Gastrocnemius medialis (tissue), 4 donors: ENCODE measurements at regions not wholly inside any gene's neighbourhood (a gene's known extent, or its start where the extent isn't known, plus 50 kb on each side); places are given as distances from the start of the nearest gene placed in this dataset.

ENCODE experiments used
- ATAC-seq, 2 donors: fragments of 150-250 bp; one replicate each; pipeline ENCODE4 v1.9.1; 2016
- DNase-seq, 2 donors: peaks; one replicate each; pipeline ENCODE4 v3.0.0-alpha.2; 2019
- H3K27ac ChIP-seq, 4 donors: fragments of 200-600 bp; sonication (generic); 1 replicate in 1 of 4; 2 replicates in 3 of 4; pipeline ENCODE4 v1.5.1; 2016 to 2018; ENCODE audit warnings: mild to moderate bottlenecking in 2 of 4, moderate library complexity in 1 of 4
- H3K27me3 ChIP-seq, 3 donors: fragments of 200-600 bp; sonication (generic) in 2 of 3; 1 replicate in 1 of 3; 2 replicates in 2 of 3; pipeline versions ENCODE4 v1.5.1 to v1.6.0; 2016 to 2019; ENCODE audit warnings: mild to moderate bottlenecking in 1 of 3, moderate library complexity in 1 of 3
- H3K36me3 ChIP-seq, 2 donors: fragments of 200-600 bp; sonication (generic) in 1 of 2; one replicate each; pipeline ENCODE4 v1.5.1; 2017 to 2018
- H3K4me1 ChIP-seq, 2 donors: fragments of 200-600 bp; sonication (generic) in 1 of 2; one replicate each; pipeline ENCODE4 v1.5.1; 2016 to 2017; ENCODE audit warnings: mild to moderate bottlenecking in 2 of 2
- H3K4me3 ChIP-seq, 4 donors: fragments of 200-600 bp; sonication (generic) in 3 of 4; 1 replicate in 1 of 4; 2 replicates in 3 of 4; pipeline ENCODE4 v1.5.1; 2016 to 2019; ENCODE audit warnings: mild to moderate bottlenecking in 2 of 4
- H3K9me3 ChIP-seq, 3 donors: fragments of 200-600 bp; sonication (generic) in 2 of 3; 1 replicate in 1 of 3; 2 replicates in 2 of 3; pipeline ENCODE4 v1.5.1; 2016 to 2019
- POLR2A ChIP-seq, 2 donors: fragments of 450-650 bp; IDR thresholded peaks; one replicate each; pipeline ENCODE4 v1.6.1; 2017; ENCODE audit warnings: antibody characterized with exemption in 2 of 2, mild to moderate bottlenecking in 2 of 2, moderate library complexity in 2 of 2
- in situ Hi-C, 4 donors: fragments of 200-750 bp; cut with MboI; loops; one replicate each; pipeline versions ENCODE4 v1.15.0 to v1.8.0; 2017; ENCODE audit warnings: low sequenced_read_pairs in 4 of 4
- intact Hi-C: fragments of 100-400 bp; cut with DNase I; formaldehyde crosslinking; loops from one replicate; pipeline ENCODE4 v1.15.1; 2023; ENCODE audit warnings: low total_unique reads
- TF ChIP-seq, protein P1 (sequence below), 5 experiments: fragments of 450-650 bp in 3 of 5; fragments of 200-600 bp in 2 of 5; sonication (generic) in 2 of 5; IDR thresholded peaks in 4 of 5; conservative IDR thresholded peaks in 1 of 5; 1 replicate in 4 of 5; 2 replicates in 1 of 5; pipeline ENCODE4 v1.5.1; 2016 to 2019; ENCODE audit warnings: antibody characterized with exemption in 5 of 5, mild to moderate bottlenecking in 3 of 5, moderate library complexity in 3 of 5

DNA sequence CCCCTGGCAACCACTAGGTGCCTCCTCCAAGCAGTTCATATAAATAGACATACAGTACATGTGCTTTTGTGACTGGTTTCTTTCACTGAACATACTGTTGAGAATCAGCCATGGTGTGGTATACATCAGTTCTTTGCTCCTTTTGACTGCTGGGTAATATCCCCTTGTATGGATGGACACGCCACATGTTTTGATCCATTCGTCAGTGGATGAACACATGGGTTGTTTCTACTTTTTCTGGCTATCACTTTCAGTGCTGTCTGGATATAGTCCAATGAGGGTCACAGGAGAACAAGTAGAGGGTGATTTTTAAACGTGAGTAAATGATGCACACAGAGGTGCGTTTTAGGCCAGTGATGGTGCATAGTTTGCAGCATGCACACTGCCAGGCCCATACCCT, 183.9 kb downstream of the FOXA2 start:
- H3K27ac ChIP-seq, result no peak overlapping the region
- ATAC-seq (no peak), DNase-seq (no peak)
- no peaks in the 10 kb centered on the region for H3K27me3 ChIP-seq
- no peak overlapping the region for H3K4me3 ChIP-seq
- no peaks in the 10 kb centered on the region for H3K9me3 ChIP-seq
- in situ Hi-C loops (no loop called here), intact Hi-C loops (no loop called here)
- no peak for TF ChIP-seq POLR2A (IDR thresholded peaks at IDR 0.05)
- TF ChIP-seq, protein P1, sequence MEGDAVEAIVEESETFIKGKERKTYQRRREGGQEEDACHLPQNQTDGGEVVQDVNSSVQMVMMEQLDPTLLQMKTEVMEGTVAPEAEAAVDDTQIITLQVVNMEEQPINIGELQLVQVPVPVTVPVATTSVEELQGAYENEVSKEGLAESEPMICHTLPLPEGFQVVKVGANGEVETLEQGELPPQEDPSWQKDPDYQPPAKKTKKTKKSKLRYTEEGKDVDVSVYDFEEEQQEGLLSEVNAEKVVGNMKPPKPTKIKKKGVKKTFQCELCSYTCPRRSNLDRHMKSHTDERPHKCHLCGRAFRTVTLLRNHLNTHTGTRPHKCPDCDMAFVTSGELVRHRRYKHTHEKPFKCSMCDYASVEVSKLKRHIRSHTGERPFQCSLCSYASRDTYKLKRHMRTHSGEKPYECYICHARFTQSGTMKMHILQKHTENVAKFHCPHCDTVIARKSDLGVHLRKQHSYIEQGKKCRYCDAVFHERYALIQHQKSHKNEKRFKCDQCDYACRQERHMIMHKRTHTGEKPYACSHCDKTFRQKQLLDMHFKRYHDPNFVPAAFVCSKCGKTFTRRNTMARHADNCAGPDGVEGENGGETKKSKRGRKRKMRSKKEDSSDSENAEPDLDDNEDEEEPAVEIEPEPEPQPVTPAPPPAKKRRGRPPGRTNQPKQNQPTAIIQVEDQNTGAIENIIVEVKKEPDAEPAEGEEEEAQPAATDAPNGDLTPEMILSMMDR (IDR thresholded peaks at IDR 0.05 in 4 of 5, conservative IDR thresholded peaks at IDR 0.05 in 1 of 5), result no peak
- peaks cover 10 to 16% of the 10 kb centered on the region in 2 donors for H3K4me1 ChIP-seq
- no peaks in the 10 kb centered on the region for H3K36me3 ChIP-seq

- Histone ChIP-seq H3K9me3 (no peaks in the 10 kb centered on the region), H3K27me3 (no peaks in the 10 kb centered on the region), H3K27ac (no peak overlapping the region), H3K4me3 (no peak overlapping the region), H3K4me1 (no peaks in the 10 kb centered on the region), H3K36me3 (no peaks in the 10 kb centered on the region)
- no peak for TF ChIP-seq POLR2A (IDR thresholded peaks at IDR 0.05)
- TF ChIP-seq, protein P1 (IDR thresholded peaks at IDR 0.05 in 4 of 5, conservative IDR thresholded peaks at IDR 0.05 in 1 of 5), result no peak
- DNase-seq (no peak), ATAC-seq (no peak)
- intact Hi-C loops, result no loop called here
- in situ Hi-C loops, result no loop called here
Measured at GRCh38 chr20:22394583-22394982, 189.8 kb downstream of the FOXA2 start.

GRCh38 chr20:22390543-22390903, 193.8 kb downstream of the FOXA2 start:
- intact Hi-C loops (no loop called here), in situ Hi-C loops (no loop called here)
- no peak for TF ChIP-seq POLR2A (IDR thresholded peaks at IDR 0.05)
- TF ChIP-seq, protein P1 (IDR thresholded peaks at IDR 0.05 in 4 of 5, conservative IDR thresholded peaks at IDR 0.05 in 1 of 5), result no peak
- no peak for ATAC-seq
- Histone ChIP-seq H3K27me3 (no peaks in the 10 kb centered on the region), H3K27ac (no peak overlapping the region), H3K4me3 (no peak overlapping the region), H3K36me3 (no peaks in the 10 kb centered on the region), H3K4me1 (no peaks in the 10 kb centered on the region), H3K9me3 (no peaks in the 10 kb centered on the region)
- no peak for DNase-seq

GRCh38 chr20:22389836-22390542, 194.4 kb downstream of the FOXA2 start:
- no peaks in the 10 kb centered on the region for H3K4me1 ChIP-seq
- no peak overlapping the region for H3K4me3 ChIP-seq
- ATAC-seq (no peak), DNase-seq (no peak)
- no peaks in the 10 kb centered on the region for H3K9me3 ChIP-seq
- in situ Hi-C loops (no loop called here), intact Hi-C loops (no loop called here)
- no peaks in the 10 kb centered on the region for H3K27me3 ChIP-seq
- H3K27ac ChIP-seq, result no peak overlapping the region
- H3K36me3 ChIP-seq, result no peaks in the 10 kb centered on the region
- TF ChIP-seq, protein P1 (IDR thresholded peaks at IDR 0.05 in 4 of 5, conservative IDR thresholded peaks at IDR 0.05 in 1 of 5), result no peak
- no peak for TF ChIP-seq POLR2A (IDR thresholded peaks at IDR 0.05)

DNA sequence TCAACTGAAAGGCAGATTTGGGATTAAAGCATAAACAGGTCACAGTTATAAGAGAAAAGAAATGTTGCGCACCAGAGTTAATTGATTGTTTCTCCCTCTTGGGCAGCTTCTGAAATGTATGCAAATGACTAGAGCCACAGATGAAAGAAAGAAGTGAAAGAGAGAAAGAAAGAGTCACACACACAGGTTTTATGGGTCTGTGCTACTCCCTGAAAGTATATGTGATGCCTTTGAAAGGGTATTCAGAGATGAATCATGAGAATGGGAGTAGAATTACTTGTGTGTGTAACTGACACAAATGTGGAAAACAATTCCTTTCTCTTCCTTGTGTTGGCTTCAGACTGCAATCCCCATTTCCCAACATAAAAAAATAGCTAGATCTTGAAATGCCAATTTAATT, 196.9 kb downstream of the FOXA2 start:
- in situ Hi-C loops (no loop called here), intact Hi-C loops (no loop called here)
- DNase-seq (no peak), ATAC-seq (no peak)
- peaks cover 0 to 5% of the 10 kb centered on the region in 2 donors for H3K4me1 ChIP-seq
- H3K27ac ChIP-seq, result no peak overlapping the region
- no peak overlapping the region for H3K4me3 ChIP-seq
- no peaks in the 10 kb centered on the region for H3K36me3 ChIP-seq
- TF ChIP-seq, protein P1 (IDR thresholded peaks at IDR 0.05 in 4 of 5, conservative IDR thresholded peaks at IDR 0.05 in 1 of 5), result no peak
- no peak for TF ChIP-seq POLR2A (IDR thresholded peaks at IDR 0.05)
- no peaks in the 10 kb centered on the region for H3K27me3 ChIP-seq
- H3K9me3 ChIP-seq, result no peaks in the 10 kb centered on the region
